ENCODE measurements at regions not wholly inside any gene's neighbourhood (a gene's known extent, or its start where the extent isn't known, plus 50 kb on each side); places are given as distances from the start of the nearest gene placed in this dataset.

DNA sequence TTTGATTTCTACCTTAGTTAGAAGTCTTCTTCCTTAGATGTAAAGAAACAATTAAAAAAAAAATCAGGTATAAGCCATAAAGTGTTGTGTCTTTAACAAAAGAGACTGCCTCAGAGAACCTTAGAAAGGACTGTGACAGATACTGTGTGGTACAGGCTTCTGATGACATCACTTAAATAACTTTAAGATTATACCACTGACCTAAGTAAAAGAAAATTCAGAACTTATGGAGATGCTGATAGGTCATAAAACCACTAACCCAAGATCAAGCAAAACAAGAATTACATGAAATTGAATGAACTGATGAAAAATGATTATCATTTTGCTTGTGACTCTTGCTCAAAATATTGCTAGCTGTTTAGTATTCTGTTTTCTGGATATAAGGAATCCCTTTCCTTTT, 220.8 kb downstream of the NRIP1 start:
- no peak overlapping the region for H3K4me3 ChIP-seq (ENCODE audit: low read depth, low read length)
- in situ Hi-C loops (cut with HindIII; ENCODE audit: low sequenced_read_pairs): no loop called here
- no peak for DNase-seq (ENCODE audit: low read depth, low spot score)
- TF ChIP-seq, protein P1, sequence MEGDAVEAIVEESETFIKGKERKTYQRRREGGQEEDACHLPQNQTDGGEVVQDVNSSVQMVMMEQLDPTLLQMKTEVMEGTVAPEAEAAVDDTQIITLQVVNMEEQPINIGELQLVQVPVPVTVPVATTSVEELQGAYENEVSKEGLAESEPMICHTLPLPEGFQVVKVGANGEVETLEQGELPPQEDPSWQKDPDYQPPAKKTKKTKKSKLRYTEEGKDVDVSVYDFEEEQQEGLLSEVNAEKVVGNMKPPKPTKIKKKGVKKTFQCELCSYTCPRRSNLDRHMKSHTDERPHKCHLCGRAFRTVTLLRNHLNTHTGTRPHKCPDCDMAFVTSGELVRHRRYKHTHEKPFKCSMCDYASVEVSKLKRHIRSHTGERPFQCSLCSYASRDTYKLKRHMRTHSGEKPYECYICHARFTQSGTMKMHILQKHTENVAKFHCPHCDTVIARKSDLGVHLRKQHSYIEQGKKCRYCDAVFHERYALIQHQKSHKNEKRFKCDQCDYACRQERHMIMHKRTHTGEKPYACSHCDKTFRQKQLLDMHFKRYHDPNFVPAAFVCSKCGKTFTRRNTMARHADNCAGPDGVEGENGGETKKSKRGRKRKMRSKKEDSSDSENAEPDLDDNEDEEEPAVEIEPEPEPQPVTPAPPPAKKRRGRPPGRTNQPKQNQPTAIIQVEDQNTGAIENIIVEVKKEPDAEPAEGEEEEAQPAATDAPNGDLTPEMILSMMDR (IDR thresholded peaks at IDR 0.05; ENCODE audit: low read depth, low read length): no peak

DNA sequence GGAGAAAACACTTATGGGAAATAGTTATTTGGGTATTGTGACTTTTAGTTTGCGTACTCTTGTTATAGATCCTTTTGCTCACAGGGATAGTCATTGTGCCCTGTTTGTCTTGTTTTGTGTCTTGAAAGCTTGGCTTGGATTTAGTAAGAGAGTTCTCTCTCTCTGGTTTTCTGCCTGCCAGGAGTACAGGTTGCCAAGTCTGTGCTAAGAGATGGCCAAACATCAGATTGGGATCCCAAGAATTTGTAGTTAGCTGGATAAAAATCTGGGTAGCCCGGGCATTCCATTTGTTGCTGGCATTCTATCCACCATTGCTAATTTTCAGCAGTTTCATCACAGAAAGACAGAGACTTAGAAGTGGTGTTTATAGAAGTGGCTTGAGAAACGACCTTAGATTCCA, 222.2 kb downstream of the NRIP1 start:
- in situ Hi-C loops (cut with HindIII; ENCODE audit: low sequenced_read_pairs): no loop called here
- TF ChIP-seq, protein P1 (IDR thresholded peaks at IDR 0.05; ENCODE audit: low read depth, low read length): no peak
- H3K4me3 ChIP-seq (ENCODE audit: low read depth, low read length): no peak overlapping the region
- DNase-seq (ENCODE audit: low read depth, low spot score): no peak

DNA sequence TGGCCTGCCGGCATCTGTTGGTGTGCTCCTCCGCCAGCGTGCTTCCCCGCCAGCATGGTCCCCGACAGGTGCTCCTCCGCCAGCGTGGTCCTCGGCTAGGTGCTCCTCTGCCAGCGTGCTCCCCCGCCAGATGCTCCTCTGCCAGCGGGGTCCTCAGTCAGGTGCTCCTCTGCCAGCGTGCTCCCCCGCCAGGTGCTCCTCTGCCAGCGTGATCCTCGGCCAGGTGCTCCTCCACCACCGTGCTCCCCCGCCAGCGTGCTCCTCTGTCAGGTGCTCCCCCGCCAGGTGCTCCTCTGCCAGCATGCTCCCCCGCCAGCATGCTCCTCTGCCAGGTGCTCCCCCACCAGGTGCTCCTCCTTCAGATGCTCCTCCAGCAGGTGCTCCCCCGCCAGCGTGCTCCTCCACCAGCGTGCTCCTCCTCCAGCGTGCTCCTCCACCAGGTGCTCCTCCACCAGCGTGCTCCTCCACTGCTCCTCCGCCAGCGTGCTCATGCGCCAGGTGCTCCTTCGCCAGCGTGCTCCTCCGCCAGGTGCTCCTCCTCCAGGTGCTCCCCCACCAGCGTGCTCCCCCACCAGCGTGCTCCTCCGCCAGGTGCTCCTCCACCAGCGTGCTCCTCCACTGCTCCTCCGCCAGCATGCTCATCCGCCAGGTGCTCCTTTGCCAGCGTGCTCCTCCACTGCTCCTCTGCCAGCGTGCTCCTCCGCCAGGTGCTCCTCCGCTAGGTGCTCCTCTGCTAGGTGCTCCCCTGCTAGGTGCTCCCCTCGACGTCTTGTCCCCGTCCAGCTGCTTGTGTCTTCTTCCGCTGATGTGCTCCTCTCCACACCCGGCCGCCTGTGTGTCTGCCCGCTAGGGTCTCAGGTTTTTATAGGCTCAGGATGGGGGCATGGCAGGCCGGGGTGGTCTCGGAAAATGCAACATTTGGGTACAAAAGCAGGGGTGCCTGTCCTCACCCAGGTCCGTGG, 223.0 kb downstream of the NRIP1 start:
- no peak overlapping the region for H3K4me3 ChIP-seq (ENCODE audit: low read depth, low read length)
- in situ Hi-C loops (cut with HindIII; ENCODE audit: low sequenced_read_pairs): no loop called here

DNA sequence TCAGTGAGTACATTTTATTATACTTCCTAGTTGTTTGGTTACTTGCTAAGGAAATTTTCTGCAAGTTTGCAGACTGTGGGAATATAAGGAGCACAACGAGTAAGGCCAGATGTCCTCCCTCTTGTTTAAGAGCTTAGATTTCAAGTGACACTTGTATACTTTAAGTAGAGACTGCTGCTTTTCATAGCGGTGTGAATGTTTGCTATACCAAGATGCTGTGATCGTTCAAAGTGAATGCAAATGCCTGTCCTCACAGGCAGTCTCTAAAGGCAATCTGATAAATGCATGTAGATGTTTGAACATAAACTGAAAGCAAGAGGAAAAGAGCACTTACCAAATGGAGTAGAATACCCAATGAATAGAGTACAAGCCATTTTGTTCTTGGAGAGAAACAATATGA, 226.4 kb downstream of the NRIP1 start:
- H3K4me3 ChIP-seq (ENCODE audit: low read depth, low read length): no peak overlapping the region
- in situ Hi-C loops (cut with HindIII; ENCODE audit: low sequenced_read_pairs): no loop called here
- TF ChIP-seq, protein P1 (IDR thresholded peaks at IDR 0.05; ENCODE audit: low read depth, low read length): no peak
- DNase-seq (ENCODE audit: low read depth, low spot score): no peak

More for the DNA sequence above, 223.0 kb downstream of the NRIP1 start:
- DNase-seq (ENCODE audit: low read depth, low spot score): no peak
- TF ChIP-seq, protein P1 (IDR thresholded peaks at IDR 0.05; ENCODE audit: low read depth, low read length): no peak

DNA sequence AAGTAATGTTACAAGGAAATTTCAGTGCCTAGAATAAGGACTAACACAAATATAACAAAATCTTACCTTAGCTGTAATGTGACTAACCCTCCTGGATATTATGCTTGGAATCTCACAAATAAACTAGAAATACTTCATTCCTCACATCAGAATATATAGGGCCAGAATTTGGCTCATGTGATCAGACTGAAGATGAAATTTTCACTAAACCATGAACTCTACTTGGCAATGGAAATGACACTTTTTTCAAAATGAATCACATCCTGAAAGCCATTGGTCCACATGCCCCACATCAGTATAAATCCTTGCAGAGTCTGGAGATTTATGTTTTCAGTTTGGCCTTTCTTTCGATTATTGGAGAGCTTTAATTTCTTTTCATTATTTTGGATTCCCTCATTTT, 227.8 kb downstream of the NRIP1 start:
- no peak overlapping the region for H3K4me3 ChIP-seq (ENCODE audit: low read depth, low read length)
- TF ChIP-seq, protein P1 (IDR thresholded peaks at IDR 0.05; ENCODE audit: low read depth, low read length): no peak
- in situ Hi-C loops (cut with HindIII; ENCODE audit: low sequenced_read_pairs): no loop called here
- peak; percentile 19 for DNase-seq (ENCODE audit: low read depth, low spot score)

DNA sequence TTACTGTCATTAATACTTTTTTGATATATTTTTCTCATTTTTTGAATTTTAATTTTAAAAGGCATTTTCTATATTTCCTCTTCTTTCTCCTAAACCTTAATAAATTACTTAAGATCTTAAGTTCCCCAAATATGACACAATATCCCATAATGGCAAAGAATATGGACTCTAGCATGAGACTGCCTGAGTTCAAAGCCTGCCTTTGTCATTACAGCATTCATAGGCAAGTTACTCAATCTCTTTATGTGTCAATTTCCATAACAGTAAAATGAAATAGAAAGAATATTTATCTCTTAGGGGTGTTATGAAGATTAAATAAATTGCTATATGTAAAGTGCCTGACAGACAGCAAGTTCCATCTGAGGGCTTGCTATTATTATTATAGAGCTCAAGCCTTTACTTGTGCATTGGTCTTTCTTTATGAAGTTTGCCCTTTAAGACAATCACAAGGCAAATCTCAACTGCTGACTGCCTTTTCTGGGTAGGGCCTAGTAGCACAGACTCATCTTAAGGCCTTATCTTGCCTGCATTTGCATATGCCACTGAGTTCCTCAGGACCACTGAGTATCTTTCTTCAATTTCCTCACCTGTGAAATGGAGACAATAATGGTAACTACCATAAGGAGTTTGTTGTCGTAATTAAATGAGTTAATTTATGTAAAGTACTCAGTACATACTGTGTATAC, 231.0 kb downstream of the NRIP1 start:
- DNase-seq (ENCODE audit: low read depth, low spot score): no peak
- H3K4me3 ChIP-seq (ENCODE audit: low read depth, low read length): no peak overlapping the region
- in situ Hi-C loops (cut with HindIII; ENCODE audit: low sequenced_read_pairs): no loop called here
- TF ChIP-seq, protein P1 (IDR thresholded peaks at IDR 0.05; ENCODE audit: low read depth, low read length): no peak
